HG02610 (cell line): ENCODE measurements at regions not wholly inside any gene's neighbourhood (a gene's known extent, or its start where the extent isn't known, plus 50 kb on each side); places are given as distances from the start of the nearest gene placed in this dataset.

ENCODE experiments used
- ATAC-seq: cut with Tn5 transposase; IDR thresholded peaks from one replicate; pipeline ENCODE4 v1.9.1; 2021; ENCODE audit warnings: mild to moderate bottlenecking, moderate library complexity; ENCODE audit not compliant: unreplicated experiment

DNA sequence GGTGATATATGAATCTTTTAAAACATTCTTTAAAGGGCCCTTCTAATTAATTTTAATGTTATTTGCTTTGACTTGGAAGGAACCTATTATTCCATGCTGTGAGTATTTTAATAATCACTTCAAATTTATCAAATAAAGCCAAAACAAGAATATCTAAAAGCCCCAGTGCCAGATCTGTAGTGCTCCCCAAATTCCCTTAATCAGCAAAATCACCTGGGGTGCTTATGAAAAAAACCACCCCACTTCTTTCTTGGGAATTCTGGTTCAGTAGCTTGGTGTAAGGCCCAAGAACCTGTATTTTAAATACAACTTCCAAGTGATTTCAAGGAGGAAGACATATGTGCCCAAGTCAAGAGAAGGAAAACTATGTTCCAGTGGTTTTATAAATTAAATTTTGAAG, 202.4 kb upstream of the OSR1 start:
- ATAC-seq = no peak

DNA sequence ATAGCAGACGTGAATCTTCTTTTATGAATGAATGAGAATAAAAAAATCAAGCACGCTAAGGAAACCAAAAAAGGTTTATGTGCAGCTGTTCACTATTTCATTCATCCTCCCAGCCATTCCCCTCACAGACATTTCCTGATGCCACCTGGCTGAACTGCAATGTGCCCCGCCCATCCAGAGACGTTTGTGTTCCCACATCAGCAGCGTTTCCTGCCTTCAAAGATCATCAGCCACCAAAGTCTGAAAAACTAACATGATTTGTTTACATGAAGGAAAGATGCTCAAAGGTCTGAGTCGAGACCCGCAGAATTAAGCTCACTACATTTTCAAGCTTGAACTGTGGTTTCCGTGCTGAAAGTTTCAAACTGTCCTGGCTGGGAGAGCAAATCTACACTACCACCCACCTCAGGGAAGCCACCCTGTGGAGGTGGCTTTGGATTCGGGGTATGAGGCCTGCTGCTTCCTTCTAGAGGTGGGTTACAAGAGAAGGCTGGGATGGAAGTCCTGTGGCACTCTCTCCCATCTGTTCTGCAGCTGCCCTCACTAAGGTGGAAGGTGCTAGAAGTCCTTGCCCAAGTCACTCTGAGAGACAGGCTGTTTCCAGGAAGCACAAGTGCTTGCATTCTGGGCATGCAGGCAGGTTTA, 201.3 kb upstream of the OSR1 start:
- ATAC-seq = no peak

DNA sequence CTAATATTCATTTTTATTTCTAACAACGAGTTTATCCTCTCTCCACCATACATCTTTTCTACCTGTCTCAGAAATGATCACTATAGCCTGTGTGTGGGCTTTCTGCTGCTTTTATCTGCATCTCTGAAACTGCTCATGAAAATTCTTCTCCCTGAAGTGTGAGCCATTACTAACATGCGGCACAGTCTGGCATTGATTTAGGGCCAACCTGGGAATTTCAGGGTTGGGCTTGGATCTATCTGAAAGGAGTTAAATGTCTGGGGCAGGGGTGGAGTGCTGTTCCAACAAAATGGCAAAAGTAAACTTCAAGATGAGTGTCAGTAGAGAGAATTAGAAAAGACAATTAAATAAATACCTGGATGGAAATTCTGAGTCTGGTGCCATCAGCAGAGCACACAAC, 198.2 kb upstream of the OSR1 start:
- ATAC-seq = no peak

DNA sequence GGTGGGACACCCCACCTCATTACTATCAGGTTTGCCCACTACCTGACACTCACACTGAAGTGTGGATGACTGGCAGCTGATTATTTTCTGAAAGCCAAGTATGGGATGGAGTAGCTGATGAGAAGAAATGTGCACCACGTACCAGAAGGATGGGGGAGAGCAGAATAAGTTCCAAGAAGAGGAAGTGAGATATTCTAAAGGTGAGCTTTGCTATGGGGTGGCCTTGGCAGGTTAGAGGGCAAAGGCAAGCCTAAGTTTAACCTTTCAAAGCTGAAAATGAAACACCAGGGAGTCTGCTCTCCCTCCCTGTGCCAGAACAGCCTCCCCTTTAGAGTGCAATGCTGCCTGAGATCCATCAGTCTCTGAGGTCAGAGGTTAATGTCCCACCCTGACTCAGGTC, 196.1 kb upstream of the OSR1 start:
- ATAC-seq = no peak

DNA sequence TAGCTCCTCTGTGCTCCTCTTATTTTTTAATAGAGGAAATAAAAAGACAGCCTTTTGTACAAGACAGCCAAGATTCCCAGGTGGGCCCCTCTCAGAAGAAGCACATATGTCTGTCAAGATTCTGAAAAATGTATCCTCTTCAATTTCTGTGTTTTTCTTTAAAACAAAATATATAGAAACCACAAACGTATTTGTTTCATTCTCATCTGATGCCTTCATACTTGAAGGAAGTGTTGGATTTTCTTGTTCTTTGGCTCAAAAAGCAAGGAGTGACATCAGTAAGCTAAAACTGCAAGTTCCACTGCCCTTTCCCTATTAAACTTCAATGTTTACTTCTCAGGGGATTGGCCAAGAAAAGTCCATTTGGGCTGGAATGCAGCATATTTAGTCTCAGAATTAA, 193.8 kb upstream of the OSR1 start:
- no peak for ATAC-seq

DNA sequence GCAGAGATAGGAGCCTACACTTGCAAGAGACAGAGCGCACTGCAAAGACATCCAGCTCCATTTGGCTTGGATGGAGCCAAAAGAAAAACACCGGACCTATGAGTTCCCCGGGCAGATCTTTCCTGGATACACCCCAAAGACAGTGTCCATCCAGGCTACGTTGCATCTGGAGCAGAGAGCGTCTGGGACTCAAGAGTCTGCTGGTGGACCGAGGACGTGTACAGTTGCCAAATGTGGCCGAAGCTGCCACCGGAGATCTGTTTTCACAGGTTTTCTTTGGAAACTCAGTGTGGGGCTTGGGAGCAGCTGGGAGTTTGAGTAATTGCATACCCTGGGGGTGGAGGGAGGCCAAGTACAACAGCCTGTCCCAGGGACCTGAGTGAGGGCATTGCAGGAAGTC, 192.3 kb upstream of the OSR1 start:
- ATAC-seq = no peak

DNA sequence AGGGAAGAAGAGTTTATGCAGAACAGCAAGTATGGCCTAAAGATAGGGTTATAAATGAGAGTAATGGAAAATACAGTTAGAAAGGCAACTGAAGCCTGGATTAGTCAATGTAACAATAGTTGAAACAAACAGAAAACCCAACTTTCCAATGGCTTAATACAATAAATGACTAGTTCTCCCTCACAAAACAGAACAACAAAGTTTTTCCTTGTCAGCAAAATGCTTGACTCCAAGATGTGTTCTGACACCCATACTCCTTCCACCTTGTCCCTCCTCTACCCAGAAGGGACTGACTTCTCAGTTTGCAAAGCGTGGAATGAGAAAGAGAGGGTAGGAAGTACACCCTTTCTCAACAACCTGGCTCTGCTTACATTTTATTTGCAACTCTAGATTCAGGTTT, 191.4 kb upstream of the OSR1 start:
- ATAC-seq = no peak

DNA sequence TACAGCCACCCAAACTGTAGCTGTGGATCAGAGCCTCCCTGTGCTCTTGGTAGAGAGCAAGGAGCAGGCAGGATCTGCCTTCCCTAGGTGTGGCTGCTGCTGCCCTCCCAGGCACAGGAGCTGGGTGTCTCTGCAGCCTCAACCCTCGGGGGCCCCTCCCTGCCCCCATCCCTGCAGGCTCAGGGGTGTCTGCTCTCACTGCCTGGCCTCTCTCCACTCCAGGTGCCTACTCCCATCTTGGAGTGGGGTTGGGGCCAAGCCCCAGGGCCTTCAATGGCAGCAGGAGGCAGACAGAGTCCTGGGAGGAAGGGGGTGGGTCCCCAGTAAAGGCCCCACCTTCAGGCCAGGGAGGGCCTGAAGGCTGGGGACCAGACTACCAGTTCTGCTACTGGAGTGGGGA, 189.7 kb upstream of the OSR1 start:
- ATAC-seq = no peak

DNA sequence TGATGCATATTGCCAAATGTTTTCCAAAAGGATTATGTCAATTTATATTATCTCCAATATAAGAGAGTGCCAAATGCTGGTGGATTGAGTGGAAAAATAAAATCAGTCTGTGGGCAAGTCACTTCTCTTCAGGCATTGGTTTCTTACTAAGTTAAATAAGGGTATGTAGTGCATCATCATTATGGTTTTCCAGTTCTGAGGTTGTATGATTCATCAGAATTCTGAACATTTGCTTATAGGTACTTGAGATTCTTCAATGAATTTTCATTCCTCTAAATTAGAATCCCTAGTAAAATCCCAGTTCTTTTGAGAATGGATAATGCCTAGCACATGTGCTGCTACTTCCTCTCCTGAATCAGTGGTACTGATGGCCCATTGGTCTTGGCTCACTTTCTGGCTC, 188.9 kb upstream of the OSR1 start:
- ATAC-seq = no peak

DNA sequence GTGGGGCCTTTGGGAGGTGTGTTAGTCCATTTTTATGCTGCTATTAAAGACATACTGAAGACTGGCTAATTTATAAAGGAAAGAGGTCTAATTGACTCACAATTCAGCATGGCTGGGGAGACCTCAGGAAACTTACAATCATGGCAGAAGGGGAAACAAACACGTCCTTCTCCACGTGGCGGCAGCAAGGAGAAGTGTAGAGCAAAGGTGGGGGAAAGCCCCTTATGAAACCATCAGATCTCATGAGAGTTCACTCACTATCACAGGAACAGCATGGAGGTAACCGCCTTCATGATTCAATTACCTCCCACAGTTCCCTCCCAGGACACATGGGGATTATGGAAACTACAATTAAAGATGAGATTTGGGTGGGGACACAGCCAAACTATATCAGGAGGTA, 187.1 kb upstream of the OSR1 start:
- ATAC-seq = no peak

DNA sequence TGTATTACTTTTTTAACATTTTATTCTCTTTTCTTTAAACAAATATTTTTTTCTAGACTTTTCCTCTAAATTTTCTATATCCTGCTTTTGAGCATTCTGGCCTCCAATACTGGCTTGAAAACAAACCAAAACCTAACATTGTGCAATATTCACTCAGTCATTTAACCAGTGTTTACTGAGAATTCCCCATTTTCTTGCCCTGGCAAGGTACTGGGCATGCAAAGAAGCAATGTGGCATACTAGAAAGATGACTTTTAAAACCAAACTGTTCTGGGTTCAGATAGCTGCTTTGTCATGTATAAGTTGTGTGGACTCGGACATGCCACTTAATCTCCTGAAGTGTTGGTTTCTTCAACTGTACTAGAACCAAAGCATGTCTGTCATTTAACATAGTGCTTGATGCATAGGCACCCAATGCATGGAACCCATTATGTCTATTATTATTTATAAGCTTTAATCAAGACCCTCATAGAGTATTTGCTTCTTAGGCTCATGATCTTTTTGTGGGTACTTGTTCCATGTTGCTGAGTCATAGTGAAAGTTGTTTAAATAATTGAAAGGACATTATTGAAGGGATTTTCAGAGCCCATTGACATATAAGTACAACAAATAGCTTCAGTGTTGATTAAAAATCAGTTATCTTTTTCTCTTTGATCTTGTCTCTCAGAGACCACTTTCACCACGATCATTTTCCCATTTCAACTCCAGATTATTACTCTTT, 185.4 kb upstream of the OSR1 start:
- ATAC-seq = no peak

DNA sequence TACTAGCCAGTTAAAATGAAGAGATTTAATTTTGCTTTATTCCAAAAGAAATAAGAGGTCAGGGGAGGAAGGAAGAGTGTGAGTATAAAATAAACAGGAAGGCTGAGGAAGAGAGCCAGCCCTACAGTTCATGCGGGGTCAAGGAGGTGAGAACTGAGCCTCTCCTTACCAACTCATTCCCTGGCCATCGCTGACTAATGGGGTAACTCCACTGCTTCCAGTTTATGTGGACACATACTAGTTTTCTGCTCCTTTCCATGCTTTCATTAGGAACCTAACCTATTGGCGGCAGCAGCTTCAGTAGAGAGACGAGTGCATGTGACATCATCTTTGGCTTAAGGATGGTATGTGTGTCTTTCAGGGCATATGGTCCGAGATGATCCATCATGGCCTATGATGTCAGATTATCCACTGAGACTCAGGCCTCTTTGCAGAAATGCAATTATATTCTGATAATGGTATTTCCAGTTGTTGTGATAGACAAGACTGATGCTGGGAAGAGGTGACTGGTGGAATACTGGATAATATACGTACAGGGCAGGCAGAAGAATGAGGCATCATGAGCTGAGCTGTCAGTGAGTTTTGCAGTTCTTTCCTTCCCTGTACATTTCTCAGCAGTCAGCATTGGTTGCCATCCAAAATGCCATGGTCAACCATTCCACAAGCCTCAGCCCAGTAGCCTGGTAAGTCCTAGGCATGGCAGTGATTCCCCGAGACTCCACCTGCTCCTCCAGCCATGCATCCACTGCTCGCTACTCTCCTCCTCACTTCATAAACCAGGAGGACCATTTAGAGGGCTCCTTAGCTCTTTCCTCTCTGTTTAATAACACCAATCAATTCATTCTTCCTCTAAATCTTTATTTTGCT, 184.6 kb upstream of the OSR1 start:
- ATAC-seq = no peak

DNA sequence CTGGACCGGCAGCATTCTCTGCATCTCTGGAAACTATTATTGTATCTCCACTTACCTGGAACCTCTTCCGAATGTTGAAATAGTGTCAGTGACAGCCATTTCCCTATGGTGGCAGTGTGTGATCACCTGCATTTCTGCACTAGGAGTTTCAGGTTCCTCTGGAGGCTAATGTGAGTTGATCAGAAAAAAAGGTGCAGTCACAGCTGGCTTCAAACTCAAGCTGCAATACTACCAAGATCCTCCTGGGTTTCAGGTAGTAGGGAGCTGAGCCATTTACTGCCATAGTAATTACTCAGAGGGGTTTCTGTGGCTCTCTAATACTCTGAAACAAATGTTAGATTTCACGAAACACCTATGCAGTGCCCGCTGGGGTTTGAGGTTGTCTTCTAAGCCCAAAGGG, 183.5 kb upstream of the OSR1 start:
- no peak for ATAC-seq

DNA sequence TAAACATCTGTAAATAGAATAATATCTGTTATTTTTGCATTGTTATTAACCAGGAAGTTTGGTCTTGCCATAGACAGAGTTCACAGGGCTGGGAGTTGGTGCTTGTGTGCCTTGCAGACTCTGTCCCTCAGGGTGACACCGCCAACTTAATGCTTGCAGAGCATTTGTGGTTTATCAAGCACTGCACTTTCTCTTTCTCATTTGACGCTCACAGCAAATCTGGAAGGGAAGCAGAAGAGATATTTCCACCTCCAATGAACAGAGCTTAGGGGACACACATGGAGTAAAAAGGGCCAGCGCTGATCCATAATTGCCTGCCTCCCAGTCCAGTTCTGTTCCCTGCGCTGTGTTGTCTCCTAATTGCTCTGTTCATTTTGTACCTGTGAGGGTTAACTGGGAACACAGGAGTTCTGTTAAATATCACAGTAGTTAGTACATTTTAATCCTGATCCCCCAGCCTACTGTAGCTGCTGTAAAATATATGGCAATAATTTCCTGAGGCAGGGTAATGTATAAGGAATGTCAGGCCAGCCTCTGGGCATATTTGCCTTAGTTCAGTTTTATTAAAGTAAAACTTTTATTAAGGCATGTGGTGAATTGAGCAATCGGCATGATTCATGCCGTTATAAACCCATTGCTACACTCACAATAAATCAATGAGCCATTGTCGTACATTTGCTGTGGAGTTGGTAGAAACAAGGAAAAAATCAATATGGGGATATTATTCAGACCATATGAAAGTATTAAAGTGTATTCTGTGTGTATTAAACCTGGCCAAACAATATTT, 182.5 kb upstream of the OSR1 start:
- ATAC-seq = no peak

DNA sequence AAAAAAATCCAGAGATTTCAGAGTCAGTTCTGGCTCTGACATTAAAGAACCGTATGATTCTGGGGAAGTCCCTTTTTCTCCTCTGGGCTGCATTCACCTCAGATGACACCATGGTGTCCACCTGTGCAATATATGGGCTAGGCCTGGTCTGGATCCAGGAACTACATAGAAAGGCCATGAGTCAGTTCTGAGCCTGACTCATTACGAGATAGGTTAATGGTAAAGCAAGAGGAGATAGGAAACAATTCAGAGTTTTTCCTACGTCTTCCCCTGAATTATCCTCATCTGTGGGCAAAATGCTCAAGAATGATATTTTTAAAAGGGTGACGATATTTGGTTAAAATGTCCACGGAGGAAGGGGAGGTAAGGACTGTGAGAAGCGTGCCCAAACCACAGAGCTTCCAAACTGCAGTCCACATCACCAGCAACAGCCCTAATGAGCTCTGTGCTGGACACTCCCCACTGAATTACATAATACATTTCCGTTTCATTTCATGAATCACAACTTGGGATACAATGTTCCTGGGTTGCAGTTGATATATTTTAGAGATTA, 180.1 kb upstream of the OSR1 start:
- no peak for ATAC-seq

DNA sequence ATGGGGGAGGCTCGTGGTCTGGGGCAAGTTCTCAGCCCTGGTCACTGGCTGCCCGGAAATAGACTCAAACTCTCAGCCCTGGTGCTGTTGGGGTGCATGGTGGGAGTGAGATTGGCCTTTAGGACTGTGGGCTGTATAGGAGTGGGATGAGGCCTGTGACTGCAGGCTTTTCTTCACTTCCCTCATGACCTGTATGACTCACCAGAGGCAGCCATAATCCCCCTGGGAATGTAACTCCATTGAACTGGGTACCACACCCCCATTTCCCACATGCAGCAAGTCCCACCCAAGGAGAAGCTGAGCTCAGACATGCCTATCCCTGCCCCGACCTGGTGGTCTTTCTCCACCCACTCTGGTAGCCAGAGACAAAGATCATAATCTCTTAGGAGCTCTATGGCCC, 177.7 kb upstream of the OSR1 start:
- ATAC-seq = no peak

DNA sequence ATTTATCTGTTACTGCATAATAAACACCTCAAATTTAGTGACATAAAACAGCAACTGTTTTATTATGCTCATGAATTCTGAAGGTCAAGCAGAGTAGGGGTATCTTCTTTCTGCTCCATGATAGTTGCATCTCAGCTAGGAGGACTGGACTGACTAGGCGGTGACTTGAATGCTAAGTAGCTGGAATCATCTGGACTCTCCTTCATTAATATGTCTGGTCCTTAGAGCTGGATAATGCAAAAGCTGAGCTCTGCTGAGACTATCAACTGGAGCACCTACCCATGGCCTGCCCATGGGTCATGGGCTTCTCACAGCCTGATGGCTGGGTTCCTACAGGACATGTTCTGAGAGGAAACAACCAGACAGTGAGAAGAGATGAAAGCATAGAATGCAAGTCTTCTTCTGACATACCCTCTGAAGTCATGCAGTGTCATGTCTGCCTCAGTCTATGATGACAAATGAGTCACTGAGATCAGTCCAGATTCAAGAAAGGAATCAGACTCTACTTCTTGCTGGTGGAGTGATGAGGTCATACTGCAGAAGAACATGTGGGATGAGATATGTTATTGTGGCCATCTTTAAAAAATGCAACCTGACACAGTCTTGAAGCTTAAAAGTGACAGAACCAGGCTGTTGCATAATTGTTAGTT, 174.2 kb upstream of the OSR1 start:
- ATAC-seq = no peak

DNA sequence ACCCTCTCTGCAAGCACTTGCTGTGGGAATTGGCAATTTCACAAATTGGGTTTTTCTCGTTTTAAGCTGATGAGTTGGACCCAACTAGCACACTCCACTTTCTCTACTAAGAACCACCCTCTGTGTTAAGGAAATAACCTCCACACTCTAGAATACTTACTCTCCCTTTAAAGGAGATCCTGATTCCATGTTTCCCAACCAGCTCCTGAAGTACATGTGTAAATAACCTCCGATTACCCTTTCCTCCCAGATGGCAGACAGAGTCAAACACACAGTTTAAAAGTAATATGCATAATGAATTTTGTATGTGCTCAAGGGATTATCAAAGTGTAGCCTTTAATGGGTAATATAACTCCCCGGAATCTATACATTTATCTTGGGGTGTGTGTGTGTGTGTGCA, 171.3 kb upstream of the OSR1 start:
- ATAC-seq = no peak

DNA sequence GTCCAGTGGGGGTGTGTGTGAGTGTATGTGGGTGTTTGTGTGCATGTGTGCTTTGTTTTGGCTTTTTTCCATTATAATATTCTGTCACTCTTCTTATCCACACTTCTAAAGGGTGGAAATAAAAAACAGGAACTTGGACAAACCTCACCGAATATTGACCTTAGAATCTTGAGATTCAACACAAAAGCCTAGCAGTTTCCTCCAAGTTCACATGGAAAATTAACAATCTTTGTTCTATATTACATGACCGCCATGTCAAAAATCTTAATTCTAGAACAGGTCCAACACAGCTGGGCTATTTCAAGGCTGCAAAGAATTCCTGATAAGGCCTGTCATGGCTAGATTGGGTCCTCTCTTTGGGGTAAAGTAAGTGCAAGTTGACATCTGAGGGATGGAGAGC, 169.3 kb upstream of the OSR1 start:
- no peak for ATAC-seq

DNA sequence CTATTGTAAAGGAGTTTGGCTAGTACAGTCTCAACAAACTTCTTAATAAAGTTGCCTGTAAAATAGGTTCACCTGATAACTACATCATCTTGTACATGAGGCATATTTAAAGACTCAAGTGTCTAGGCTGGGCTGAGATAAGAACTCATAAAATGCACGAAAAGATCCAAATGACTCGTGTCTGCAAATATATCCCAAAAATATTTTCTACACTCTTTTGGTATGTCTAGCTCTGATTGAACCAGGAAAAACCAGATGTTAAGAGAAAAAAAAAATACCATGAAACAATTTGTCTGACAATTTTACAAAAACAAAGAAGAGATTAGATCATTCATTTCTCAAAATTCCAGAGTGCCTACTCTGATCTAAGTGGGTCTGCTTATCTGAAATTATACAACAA, 166.9 kb upstream of the OSR1 start:
- ATAC-seq = no peak
